Muscle of leg (tissue), 3 donors: ENCODE measurements at regions not wholly inside any gene's neighbourhood (a gene's known extent, or its start where the extent isn't known, plus 50 kb on each side); places are given as distances from the start of the nearest gene placed in this dataset.
"Not testable (repeated sequence)": the region's sequence is repeated elsewhere in the genome, so short reads cannot be mapped to it uniquely, and the experiment has no call there.

Experiments used
- DNase-seq: peaks from one replicate; pipeline ENCODE4 v3.0.0; 2013
- H3K27ac ChIP-seq: one replicate; pipeline ENCODE4 v1.5.1; 2013; ENCODE audit warnings: mild to moderate bottlenecking, low read length, control low read depth
- H3K27me3 ChIP-seq: one replicate; pipeline ENCODE4 v1.6.1; 2013; ENCODE audit warnings: low read length; ENCODE audit not compliant: control insufficient read depth, insufficient read depth
- H3K36me3 ChIP-seq: one replicate; pipeline ENCODE4 v1.6.1; 2013; ENCODE audit warnings: low read length; ENCODE audit not compliant: control insufficient read depth, insufficient read depth
- H3K4me1 ChIP-seq: one replicate; pipeline ENCODE4 v1.6.1; 2013; ENCODE audit warnings: low read length; ENCODE audit not compliant: control insufficient read depth, insufficient read depth
- H3K4me3 ChIP-seq: one replicate; pipeline ENCODE4 v1.5.1; 2013; ENCODE audit warnings: low read length, control low read depth
- H3K9me3 ChIP-seq: replicated peaks from 2 replicates; pipeline ENCODE4 v1.6.1; 2013; ENCODE audit warnings: low read depth, low read length; ENCODE audit not compliant: control insufficient read depth
- WGBS: methylation state at CpG from one replicate; pipeline ENCODE4 v1.1.5; 2013; ENCODE audit warnings: missing lambda C conversion rate; ENCODE audit not compliant: insufficient coverage; 5-methylcytosine and 5-hydroxymethylcytosine counted together

GRCh38 chr15:96958721-96959120, 628.2 kb downstream of the NR2F2 start:
- no peak for DNase-seq
- H3K4me3 ChIP-seq = no peak overlapping the region
- no CpG with 5 or more reads among the region's 2 CpGs for WGBS
- H3K9me3 ChIP-seq = no peaks in the 10 kb centered on the region
- no peaks in the 10 kb centered on the region for H3K36me3 ChIP-seq
- H3K4me1 ChIP-seq = no peaks in the 10 kb centered on the region
- H3K27ac ChIP-seq = no peak overlapping the region
- H3K27me3 ChIP-seq = peaks cover 2% of the 10 kb centered on the region

DNA sequence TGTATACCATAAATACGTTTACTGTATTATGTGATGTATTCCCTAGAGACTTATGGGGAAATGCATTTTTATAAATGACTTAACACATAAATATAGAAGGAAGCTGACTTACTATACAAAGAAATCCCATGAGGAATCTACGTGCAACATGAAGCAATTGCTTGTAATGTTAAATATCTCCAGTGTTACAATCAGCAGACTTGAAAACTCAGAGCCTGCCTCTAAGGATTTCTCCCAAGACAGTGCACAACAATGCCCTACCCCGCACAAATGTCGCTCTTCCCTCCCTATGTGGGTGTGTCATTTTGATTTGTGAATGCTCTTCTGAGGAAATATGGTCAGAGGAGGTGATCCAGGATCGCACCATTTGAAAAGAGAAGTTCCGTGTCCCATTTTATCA, 629.0 kb downstream of the NR2F2 start:
- Histone ChIP-seq H3K27ac (no peak overlapping the region), H3K4me3 (no peak overlapping the region), H3K4me1 (no peaks in the 10 kb centered on the region), H3K9me3 (no peaks in the 10 kb centered on the region), H3K36me3 (no peaks in the 10 kb centered on the region), H3K27me3 (peaks cover 2% of the 10 kb centered on the region)
- WGBS = no CpG with 5 or more reads among the region's 6 CpGs
- peak; percentile 2 for DNase-seq

DNA sequence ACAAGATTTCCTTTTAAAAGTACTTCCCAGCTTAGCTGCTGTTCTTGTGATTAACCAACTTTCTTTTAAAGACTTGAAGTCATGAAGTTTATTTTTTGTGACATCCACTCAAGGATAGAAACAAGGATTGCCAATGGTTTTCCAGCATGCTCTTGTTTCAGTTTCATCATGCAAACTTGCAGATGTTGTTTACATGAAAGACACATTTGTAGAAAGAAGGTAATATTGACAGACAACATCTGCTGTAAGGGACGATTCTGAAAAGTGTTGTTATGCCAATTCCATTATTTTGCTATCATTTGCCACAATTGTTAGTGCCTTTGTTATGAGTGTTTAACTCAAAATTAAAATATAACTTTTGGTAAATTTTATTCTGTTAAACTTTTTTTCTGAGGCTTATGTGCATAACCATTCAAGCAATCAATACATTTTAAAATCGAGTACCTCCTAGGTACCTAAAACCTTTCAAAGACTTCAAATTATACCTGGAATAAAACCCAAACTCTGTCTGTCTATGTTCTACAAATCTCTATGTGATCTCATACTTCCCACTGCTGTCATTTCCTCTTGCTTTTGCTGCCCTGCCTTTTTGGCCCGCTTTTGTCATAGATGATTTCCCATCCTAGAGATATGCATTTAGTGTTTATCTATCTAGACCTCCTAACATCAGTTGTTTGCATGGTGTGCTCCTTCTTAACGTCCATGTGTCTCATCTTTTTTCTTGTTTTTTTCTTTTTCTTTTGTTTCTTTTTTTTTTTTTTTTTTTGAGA, 630.4 kb downstream of the NR2F2 start:
- no peak for DNase-seq
- Histone ChIP-seq H3K4me1 (no peaks in the 10 kb centered on the region), H3K36me3 (no peaks in the 10 kb centered on the region), H3K9me3 (no peaks in the 10 kb centered on the region), H3K4me3 (no peak overlapping the region), H3K27me3 (peaks cover 2% of the 10 kb centered on the region), H3K27ac (no peak overlapping the region)
- 83% methylated on average over 1 of the region's 4 CpGs for WGBS

GRCh38 chr15:96966554-96966953, 636.1 kb downstream of the NR2F2 start:
- Histone ChIP-seq H3K9me3 (no peaks in the 10 kb centered on the region), H3K27me3 (no peaks in the 10 kb centered on the region), H3K36me3 (no peaks in the 10 kb centered on the region), H3K27ac (no peak overlapping the region), H3K4me1 (no peaks in the 10 kb centered on the region), H3K4me3 (no peak overlapping the region)
- DNase-seq = no peak
- no CpG with 5 or more reads among the region's 3 CpGs for WGBS

DNA sequence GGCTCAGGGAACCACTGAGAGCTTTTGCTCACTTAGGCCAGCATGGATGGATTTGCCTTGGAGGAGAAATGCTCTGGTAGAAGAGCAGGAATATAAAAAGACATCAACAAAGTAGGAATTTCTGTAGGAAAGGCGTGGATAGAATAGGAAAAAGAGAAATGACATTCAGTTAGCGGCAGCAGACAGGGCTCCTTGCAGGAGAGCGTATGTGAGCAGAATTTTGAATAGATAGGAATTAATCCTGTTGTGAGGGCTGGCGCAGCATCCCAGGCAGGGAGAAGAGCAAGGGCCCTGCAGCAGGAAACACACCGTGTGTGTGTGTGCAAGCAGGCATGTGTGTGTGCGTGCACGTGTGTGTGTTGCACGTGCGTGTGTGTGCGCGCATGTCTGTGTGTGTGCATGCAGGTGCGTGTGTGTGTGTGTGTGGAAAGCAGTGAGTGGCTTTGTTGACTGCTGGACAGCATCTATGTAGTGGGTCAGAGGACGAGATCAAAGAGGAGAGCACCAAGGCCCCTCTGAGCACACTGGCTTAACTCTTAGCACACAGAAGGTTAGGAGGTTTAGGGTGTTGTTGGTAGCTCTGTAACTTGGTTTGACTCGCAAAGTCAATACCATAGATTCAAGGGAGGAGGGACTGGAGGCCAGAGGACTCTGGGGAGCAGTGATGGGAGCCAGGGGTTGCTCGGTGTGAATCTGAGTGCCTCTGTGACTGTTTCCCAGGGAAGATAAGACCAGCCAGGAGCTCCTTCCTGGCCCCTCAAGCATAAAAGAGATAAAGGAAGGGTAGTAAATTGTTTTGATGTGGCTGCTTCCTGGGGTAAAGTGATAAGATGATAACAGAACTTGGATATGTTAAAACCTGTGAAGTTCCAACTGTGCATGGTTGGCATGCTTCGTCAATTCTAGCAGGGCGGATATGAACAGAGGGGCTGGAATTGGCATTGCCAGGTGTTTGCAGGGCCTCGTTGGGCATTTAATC, 639.5 kb downstream of the NR2F2 start:
- no peaks in the 10 kb centered on the region for H3K4me1 ChIP-seq
- no peaks in the 10 kb centered on the region for H3K36me3 ChIP-seq
- H3K27ac ChIP-seq = no peak overlapping the region
- no peaks in the 10 kb centered on the region for H3K27me3 ChIP-seq
- no peaks in the 10 kb centered on the region for H3K9me3 ChIP-seq
- DNase-seq = no peak
- no peak overlapping the region for H3K4me3 ChIP-seq
- 72% methylated on average over 8 of the region's 18 CpGs for WGBS

DNA sequence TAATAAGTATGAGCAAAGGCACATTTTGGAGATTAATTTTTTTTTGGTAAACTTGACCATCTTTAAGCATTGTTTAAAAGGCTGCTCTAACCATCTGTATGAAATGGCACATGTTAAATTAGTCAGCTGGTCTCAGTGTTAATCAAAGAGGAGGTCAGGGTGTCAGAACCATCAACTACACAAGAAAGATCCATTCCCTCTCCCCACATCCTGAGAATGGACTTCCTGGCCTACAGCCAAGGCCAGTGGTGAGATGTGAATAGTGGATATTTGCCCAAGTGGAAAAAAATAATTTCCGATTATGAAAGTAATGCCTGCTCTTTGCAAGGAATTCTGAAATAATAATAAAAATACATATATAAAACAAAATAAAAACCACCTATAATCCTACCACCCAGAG, 641.7 kb downstream of the NR2F2 start:
- no peaks in the 10 kb centered on the region for H3K27me3 ChIP-seq
- H3K9me3 ChIP-seq = no peaks in the 10 kb centered on the region
- H3K36me3 ChIP-seq = no peaks in the 10 kb centered on the region
- no CpG with 5 or more reads among the region's 1 CpG for WGBS
- no peak overlapping the region for H3K27ac ChIP-seq
- no peak overlapping the region for H3K4me3 ChIP-seq
- H3K4me1 ChIP-seq = no peaks in the 10 kb centered on the region
- DNase-seq = peak; percentile 11

DNA sequence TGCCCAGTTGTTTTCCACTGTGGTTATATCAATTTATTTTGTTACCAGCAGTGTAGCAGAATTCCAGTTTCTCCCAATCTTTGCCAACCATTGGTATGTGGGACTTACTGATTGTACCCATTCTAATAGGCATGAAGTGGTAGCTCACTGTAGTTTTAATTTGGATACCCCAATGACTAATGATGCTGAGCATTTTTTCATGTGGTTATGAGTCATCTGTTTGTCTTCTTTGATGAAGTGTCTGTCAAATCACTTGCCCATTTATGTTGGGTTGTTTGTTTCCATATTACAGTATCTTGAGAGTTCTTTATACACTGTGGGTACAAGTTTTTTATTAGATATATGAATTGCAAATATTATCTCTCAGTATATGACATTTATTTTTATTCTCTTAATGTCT, 644.3 kb downstream of the NR2F2 start:
- no peaks in the 10 kb centered on the region for H3K36me3 ChIP-seq
- no peak overlapping the region for H3K27ac ChIP-seq
- no peaks in the 10 kb centered on the region for H3K9me3 ChIP-seq
- no peak overlapping the region for H3K4me3 ChIP-seq
- no peaks in the 10 kb centered on the region for H3K4me1 ChIP-seq
- no peak for DNase-seq
- no peaks in the 10 kb centered on the region for H3K27me3 ChIP-seq

DNA sequence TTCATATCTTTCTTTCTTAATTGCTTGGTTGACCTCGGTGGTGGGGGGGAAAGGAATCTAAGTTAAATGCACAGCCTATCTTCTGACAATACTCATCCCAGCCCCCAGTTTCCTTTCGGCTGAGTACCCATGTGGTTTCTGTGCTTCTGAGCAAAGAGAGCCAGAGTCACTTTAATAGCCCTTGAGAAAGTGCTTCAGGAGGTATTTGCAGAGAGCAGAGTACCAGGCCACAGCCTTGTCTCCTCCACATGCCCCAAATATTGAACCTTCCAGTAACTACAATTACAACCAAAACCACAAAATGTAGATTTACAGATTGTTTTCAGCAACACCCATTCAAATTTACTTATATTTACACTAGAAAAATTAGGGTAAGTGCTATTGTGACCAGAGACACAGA, 647.4 kb downstream of the NR2F2 start:
- H3K9me3 ChIP-seq = no peaks in the 10 kb centered on the region
- no peak for DNase-seq
- no peak overlapping the region for H3K4me3 ChIP-seq
- H3K4me1 ChIP-seq = no peaks in the 10 kb centered on the region
- no peaks in the 10 kb centered on the region for H3K27me3 ChIP-seq
- no peak overlapping the region for H3K27ac ChIP-seq
- no peaks in the 10 kb centered on the region for H3K36me3 ChIP-seq
- no CpG with 5 or more reads among the region's 2 CpGs for WGBS

GRCh38 chr15:96978937-96979473, 648.5 kb downstream of the NR2F2 start:
- Histone ChIP-seq H3K4me1 (no peaks in the 10 kb centered on the region), H3K27me3 (no peaks in the 10 kb centered on the region), H3K27ac (no peak overlapping the region), H3K9me3 (no peaks in the 10 kb centered on the region), H3K4me3 (no peak overlapping the region), H3K36me3 (no peaks in the 10 kb centered on the region)
- 89% methylated on average over 2 of the region's 5 CpGs for WGBS
- DNase-seq = no peak

GRCh38 chr15:96984121-96984671, 653.7 kb downstream of the NR2F2 start:
- not testable (repeated sequence) for H3K4me1 ChIP-seq, H3K36me3 ChIP-seq
- 92% methylated on average over 54 of the region's 58 CpGs for WGBS

More at GRCh38 chr15:96984121-96984671, 653.7 kb downstream of the NR2F2 start:
- DNase-seq, H3K4me3 ChIP-seq, H3K9me3 ChIP-seq, H3K27ac ChIP-seq, H3K27me3 ChIP-seq: not testable (repeated sequence)
